ENCODE measurements at regions not wholly inside any gene's neighbourhood (a gene's known extent, or its start where the extent isn't known, plus 50 kb on each side); places are given as distances from the start of the nearest gene placed in this dataset.

DNA sequence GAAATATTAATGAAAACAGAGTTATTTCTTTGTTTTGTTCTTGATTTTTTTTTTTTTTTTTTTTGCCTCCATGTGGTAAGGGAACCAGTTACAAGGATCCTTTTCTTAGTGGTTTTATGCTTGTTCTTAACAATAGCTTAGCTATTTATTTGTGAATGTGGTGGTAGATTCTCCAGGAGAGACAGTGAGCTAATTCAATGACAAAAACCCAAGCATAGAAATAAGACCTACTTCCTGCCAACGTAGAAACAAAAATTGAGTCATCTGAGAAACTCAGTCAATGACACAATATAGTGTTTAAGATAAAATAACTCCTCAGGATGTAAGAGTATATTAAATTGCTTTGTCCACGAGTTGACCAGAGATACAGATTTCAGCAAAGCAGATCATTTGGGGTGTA, 863.8 kb upstream of the PABPC4L start:
- TF ChIP-seq CTCF (IDR thresholded peaks at IDR 0.05; ENCODE audit: borderline replicate concordance, insufficient read depth, low read depth, low read length): no peak
- no peak overlapping the region for H3K4me3 ChIP-seq (ENCODE audit: low read depth, low read length)

GRCh38 chr4:135050086-135050717, 848.6 kb upstream of the PABPC4L start:
- no peak overlapping the region for H3K4me3 ChIP-seq (ENCODE audit: low read depth, low read length)

DNA sequence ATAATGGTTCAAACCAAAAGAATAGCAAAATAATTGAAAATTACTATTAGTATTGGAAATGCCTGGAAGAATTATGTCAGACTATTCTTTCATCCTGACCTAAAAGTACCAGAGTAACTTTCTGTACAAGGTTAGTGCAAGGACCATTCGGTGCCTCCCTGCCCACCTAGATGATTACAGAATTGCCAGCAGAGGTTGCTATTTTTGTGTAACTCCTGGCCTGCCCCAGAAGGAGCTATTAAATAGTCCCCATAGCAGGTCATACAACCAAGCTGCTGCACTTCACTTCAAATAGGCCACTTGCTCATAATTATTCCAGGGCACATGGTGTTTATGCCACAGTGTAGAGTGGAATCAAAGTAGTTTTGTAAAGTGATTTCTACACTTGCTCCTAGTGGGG, 831.1 kb upstream of the PABPC4L start:
- no peak overlapping the region for H3K4me3 ChIP-seq (ENCODE audit: low read depth, low read length)
- no peak for TF ChIP-seq CTCF (IDR thresholded peaks at IDR 0.05; ENCODE audit: borderline replicate concordance, insufficient read depth, low read depth, low read length)

More at GRCh38 chr4:135050086-135050717, 848.6 kb upstream of the PABPC4L start:
- no peak for TF ChIP-seq CTCF (IDR thresholded peaks at IDR 0.05; ENCODE audit: borderline replicate concordance, insufficient read depth, low read depth, low read length)

- TF ChIP-seq CTCF (IDR thresholded peaks at IDR 0.05; ENCODE audit: borderline replicate concordance, insufficient read depth, low read depth, low read length): no peak
- H3K4me3 ChIP-seq (ENCODE audit: low read depth, low read length): no peak overlapping the region
These were observed 814.2 kb upstream of the PABPC4L start for GRCh38 chr4:135015771-135016170.

DNA sequence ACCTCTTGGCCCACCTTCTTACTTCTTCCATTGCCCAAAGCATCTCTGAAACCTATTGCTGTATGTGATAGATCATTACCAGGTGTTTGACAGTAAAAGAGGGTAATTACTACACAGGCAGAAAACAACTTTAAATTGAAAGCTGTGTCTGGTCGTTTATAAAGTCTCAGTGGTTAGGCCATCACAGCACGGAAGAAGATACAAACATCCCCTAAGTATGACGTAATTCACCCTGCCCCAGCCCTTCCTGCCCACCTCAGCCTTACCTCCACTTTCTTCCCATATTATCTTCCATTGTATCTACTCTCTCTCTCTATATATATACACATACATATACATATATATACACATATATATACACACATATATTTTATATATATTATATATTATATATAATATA, 805.8 kb upstream of the PABPC4L start:
- TF ChIP-seq CTCF (IDR thresholded peaks at IDR 0.05; ENCODE audit: borderline replicate concordance, insufficient read depth, low read depth, low read length): no peak
- H3K4me3 ChIP-seq (ENCODE audit: low read depth, low read length): no peak overlapping the region

DNA sequence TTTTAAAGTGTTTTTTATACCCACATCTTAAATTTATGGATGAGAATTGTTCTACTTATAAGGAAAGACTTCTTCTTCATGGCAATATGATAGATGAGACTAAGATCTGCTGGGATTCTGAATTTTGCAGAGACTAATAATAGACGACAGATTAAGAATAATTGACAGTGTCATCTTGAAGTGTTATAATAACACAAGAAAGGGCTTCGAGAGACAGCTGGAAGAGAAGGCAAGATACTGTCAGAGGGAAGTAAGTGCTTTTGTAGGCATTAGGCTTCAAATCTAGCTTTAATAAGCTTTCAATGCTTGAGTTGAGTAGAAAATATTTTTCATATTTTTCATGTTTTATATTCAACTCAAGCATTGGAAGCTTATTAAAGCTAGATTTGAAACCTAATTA, 797.6 kb upstream of the PABPC4L start:
- no peak overlapping the region for H3K4me3 ChIP-seq (ENCODE audit: low read depth, low read length)

More for the DNA sequence above, 797.6 kb upstream of the PABPC4L start:
- TF ChIP-seq CTCF (IDR thresholded peaks at IDR 0.05; ENCODE audit: borderline replicate concordance, insufficient read depth, low read depth, low read length): no peak

All from GM12875 (cell line).